ENCODE measurements at regions not wholly inside any gene's neighbourhood (a gene's known extent, or its start where the extent isn't known, plus 50 kb on each side); places are given as distances from the start of the nearest gene placed in this dataset.

DNA sequence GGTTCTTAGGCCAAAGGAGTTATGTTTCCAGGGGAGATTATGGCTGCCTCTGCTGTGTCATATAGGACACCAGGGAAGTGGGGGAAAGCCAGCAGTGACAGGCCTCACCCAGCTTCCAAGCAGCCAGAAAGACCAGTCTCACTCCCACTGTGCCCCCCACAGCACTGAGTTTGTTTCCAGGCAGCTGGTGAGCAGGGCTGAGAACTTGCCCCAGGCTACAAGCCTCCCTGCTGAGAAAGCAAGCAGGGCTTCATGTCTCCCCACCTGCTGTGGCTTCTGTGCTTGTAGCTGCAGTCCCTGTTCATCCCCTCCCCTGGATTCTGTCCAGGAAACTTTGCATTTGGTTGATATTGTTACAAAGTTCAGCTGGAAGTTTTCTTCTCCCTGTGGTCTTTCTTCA is 376.3 kb downstream of the PDCD6IP start:
- no peak for DNase-seq (ENCODE audit: low read depth)
- no peak overlapping the region for H3K4me3 ChIP-seq (ENCODE audit: low read depth, low read length)
- TF ChIP-seq, protein P1, sequence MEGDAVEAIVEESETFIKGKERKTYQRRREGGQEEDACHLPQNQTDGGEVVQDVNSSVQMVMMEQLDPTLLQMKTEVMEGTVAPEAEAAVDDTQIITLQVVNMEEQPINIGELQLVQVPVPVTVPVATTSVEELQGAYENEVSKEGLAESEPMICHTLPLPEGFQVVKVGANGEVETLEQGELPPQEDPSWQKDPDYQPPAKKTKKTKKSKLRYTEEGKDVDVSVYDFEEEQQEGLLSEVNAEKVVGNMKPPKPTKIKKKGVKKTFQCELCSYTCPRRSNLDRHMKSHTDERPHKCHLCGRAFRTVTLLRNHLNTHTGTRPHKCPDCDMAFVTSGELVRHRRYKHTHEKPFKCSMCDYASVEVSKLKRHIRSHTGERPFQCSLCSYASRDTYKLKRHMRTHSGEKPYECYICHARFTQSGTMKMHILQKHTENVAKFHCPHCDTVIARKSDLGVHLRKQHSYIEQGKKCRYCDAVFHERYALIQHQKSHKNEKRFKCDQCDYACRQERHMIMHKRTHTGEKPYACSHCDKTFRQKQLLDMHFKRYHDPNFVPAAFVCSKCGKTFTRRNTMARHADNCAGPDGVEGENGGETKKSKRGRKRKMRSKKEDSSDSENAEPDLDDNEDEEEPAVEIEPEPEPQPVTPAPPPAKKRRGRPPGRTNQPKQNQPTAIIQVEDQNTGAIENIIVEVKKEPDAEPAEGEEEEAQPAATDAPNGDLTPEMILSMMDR (IDR thresholded peaks at IDR 0.05; ENCODE audit: insufficient read depth, low read length), result no peak

DNA sequence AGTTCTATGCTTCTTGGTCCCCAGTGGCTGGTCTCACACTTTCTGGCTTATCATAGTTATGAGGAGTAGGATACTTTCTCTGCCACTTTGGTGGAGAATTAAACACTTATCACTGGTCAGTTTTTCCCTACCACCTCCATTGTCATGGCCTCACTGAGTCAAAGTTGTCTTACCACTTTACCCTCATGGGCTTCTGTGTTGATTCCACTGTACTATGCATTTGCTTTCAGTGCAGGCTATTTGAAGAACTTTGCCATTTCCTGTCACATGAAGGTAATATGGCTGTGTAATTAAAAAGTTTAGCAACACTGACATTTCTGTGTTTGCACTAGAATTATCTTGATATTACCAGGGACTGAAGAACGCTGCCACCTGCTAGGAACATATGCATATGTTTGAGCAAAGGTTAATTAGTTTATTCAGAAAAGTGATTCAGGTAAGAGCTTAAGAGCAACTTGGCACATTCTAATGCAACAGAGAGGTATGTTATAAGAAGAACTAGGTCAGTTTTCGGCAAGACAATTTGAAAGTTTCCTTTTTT is 377.3 kb downstream of the PDCD6IP start:
- no peak for DNase-seq (ENCODE audit: low read depth)
- H3K4me3 ChIP-seq (ENCODE audit: low read depth, low read length), result no peak overlapping the region
- TF ChIP-seq, protein P1 (IDR thresholded peaks at IDR 0.05; ENCODE audit: insufficient read depth, low read length), result no peak

DNA sequence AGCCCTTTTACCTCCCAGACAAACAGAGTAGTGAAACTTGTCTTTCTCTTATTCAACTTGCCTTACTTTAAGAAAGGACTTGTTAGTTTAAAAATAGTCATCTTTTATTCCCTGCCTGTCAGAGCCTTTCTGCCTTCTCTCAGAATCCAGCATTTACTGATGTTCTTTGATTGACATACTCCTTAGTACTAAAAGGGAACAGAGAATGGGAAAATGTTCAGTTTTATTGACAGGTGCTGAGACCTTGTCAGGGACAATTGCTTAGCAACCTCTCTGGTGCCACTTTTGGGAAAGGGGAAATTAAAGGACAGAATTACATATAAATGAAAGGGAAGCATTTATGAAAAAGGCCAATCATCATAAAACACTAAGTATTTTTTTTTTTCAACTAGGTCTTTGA is 378.3 kb downstream of the PDCD6IP start:
- TF ChIP-seq, protein P1 (IDR thresholded peaks at IDR 0.05; ENCODE audit: insufficient read depth, low read length), result no peak
- no peak overlapping the region for H3K4me3 ChIP-seq (ENCODE audit: low read depth, low read length)
- no peak for DNase-seq (ENCODE audit: low read depth)

DNA sequence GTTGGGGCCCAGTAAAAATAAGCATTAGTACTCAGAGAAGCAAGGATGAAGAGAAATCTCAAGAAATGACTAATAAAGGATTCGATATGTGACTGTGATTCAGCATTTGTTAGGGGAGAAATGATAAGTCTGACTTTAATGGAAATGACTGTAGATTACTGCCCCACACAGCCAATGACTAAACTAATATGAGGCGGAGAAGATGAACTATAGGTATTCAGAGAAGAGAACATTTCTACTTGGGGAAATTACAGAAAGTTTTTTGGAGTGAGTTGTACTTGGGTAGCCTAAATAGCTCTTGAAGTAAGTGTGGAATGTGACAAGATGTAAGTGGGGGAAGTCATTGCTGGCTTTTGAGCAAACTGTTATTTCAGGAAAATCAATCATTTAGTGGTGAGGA is 380.0 kb downstream of the PDCD6IP start:
- DNase-seq (ENCODE audit: low read depth), result peak; percentile 2
- TF ChIP-seq, protein P1 (IDR thresholded peaks at IDR 0.05; ENCODE audit: insufficient read depth, low read length), result no peak

DNA sequence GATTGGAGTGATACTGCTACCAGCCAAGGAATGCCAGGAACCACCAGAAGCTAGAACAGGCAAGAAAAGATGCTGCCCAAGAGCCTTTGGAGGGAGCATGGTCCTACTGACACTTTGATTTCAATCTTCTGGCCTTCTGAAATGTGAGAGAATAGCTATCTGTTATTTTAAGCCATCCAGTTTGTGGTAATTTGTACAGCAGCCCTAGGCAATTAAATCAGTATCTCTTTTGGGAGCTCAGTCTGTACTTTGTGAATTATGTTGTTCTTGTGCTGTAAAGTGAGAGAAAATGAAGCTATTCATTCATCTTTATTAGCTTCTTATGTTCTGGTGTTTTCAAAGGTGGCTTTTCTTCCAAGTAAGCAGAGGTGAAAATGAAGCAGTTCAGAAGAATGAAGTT is 381.3 kb downstream of the PDCD6IP start:
- DNase-seq (ENCODE audit: low read depth), result no peak
- H3K4me3 ChIP-seq (ENCODE audit: low read depth, low read length), result no peak overlapping the region
- TF ChIP-seq, protein P1 (IDR thresholded peaks at IDR 0.05; ENCODE audit: insufficient read depth, low read length), result no peak

More for the DNA sequence above, 380.0 kb downstream of the PDCD6IP start:
- no peak overlapping the region for H3K4me3 ChIP-seq (ENCODE audit: low read depth, low read length)

DNA sequence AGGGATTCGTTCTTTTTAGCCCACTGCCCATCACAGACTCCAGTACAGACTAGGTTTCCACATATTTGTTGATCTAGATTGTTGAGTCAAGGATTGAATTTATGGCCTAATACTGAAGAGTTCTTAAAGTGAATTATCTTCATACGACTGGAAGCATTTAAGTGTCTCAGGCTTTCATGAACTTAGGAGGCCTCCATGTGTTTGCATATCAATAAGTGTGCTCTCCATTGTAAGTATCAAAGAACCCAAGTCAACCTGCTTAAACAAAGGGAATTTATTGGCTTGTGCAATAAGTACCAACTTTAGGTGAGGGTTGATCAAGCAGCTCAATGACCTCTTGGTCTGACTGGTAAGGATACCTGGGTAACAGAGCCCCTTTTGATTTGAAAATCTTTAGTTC is 382.1 kb downstream of the PDCD6IP start:
- TF ChIP-seq, protein P1 (IDR thresholded peaks at IDR 0.05; ENCODE audit: insufficient read depth, low read length), result no peak
- no peak overlapping the region for H3K4me3 ChIP-seq (ENCODE audit: low read depth, low read length)
- no peak for DNase-seq (ENCODE audit: low read depth)

DNA sequence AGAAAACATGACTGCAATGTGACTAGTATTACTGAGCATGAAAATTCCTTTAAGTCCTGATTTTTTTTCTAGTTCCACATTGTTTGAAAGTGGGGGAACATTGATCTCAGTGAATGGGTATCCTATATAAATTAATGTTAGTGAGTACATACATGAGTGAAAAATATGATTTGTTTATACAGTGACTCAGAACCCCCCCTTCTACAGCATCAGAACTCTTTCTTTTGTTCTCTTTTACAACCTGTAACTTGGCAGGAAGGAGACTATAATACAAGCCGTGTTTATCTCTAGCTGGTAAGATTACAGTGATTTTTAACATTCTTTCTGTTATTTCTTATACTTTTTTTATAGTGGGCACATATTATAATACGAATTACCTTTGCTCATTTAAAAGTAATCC is 384.7 kb downstream of the PDCD6IP start:
- no peak overlapping the region for H3K4me3 ChIP-seq (ENCODE audit: low read depth, low read length)
- TF ChIP-seq, protein P1 (IDR thresholded peaks at IDR 0.05; ENCODE audit: insufficient read depth, low read length), result no peak
- DNase-seq (ENCODE audit: low read depth), result no peak
